RPMI8226 (cell line): ENCODE measurements at regions not wholly inside any gene's neighbourhood (a gene's known extent, or its start where the extent isn't known, plus 50 kb on each side); places are given as distances from the start of the nearest gene placed in this dataset.

ENCODE experiments used
- DNase-seq: peaks from one replicate; pipeline ENCODE4 v3.0.0-alpha.2; 2015

DNA sequence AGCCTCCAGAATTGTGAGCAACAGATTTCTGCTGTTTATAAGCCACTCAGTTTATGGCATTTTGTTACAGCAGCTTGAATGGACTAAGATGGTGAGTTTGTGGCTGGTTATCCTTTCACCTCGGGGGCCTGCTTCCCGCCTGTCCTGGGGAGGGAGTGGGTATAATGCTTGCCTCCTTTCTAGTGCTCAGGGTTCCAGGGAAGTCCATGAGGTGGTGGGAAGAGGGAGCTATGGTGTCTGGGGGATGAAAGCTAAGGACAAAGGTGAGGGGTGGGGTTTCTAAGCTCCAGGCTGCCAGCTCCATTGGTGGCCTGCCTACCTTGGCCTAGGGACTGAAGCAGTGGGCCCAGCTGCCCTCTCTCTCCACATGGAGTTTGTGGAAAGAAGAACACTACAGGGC, 50.2 kb upstream of the SDK2 start:
- DNase-seq, result no peak

DNA sequence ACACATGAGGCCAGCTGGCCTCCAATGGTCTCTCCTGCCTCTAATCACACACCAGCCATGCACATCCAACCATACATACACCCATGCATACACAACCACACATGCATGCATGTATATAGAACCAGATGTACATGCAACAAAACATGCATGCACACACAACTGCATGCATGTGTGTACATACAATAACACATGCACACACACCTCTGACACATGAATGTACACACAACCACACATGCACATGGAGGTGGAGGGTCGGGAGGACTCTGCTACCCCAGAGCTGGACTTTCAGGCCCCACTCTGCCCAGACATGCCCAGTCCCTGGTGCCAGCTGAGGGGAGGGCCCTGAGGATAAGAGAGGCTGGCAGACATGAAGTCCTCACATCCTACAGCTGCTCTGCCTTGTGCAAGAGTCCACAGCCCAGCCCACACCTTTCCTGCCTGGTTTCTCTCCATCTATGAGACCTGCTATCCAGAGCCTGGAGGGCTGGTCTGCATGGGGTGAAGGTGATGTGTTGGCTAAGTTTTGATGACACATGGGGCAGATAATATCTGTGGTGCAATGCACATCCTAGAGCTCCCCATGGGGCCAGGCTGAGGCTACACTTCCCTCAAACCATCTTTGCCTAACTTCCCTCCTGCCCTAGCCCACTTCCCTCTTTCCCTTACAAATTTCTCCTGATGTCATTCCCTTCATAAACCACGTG, 50.9 kb upstream of the SDK2 start:
- no peak for DNase-seq

DNA sequence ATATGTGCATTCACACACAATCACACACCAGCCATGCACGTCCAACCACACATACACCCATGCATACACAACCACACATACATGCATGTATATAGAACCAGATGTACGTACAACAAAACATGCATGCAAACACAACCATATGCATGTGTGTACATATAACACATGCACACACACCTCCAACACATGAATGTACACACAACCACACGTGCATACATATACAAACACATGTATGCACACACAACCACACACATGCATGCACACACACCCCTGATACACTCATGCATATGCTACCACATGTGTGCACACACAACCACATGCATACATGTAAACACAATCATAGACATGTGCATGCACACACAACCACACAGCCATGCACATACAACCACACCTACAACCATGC, 52.0 kb upstream of the SDK2 start:
- no peak for DNase-seq

DNA sequence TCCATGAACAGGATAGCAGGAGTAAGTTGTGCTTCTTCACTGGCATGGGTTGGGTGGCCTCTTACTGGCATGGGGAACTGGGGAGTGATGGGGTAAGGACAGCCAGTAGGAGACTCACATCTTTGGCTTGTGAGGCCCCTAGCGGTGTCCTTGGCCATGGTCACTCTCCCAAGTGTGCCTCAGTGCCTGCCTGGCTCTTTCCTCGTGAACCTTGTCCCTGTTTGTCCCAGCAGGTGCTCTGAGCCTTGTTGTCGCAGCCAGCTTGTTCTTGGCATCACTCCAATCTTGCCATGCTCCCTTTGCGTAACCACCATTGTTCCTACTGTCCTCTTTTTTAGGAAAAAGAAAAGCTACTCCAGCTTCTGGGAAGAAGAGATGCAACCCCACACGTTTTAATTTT, 53.6 kb upstream of the SDK2 start:
- DNase-seq, result no peak

DNA sequence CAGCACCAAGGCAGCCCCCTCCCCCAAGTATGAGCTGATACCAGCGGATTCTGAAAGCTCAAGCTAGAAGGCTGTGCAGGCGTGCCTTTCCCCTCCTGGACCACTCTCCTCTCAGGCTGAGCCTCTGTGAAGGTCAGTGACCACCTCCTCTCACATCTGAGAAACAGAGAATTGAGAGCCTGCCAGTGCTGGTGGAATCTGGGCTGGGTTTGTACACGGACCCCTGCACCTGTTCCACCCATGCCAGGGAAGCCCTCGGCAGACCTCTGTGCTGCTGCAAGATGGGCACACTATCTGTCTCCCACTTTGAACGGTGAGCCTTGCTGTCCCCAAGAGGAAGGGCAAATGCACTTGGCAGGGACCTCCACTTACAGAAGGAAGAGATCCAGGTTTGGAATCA, 54.7 kb upstream of the SDK2 start:
- no peak for DNase-seq

DNA sequence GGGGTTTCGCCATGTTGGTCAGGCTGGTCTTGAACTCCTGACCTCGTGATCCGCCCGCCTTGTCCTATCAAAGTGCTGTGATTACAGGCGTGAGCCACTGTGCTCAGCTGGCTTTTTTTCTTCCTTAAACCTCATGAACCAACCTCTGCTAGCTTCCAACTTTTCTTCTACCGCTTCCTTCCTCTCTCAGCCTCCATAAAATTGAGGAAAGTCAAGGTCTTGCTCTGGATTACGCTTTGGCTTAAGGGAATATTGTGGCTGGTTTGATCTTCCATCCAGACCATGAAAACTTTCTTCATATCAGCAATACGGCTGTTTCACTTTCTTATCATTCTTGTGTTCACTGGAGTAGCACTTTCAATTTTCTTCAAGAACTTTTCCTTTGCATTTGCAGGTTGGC, 57.5 kb upstream of the SDK2 start:
- no peak for DNase-seq

DNA sequence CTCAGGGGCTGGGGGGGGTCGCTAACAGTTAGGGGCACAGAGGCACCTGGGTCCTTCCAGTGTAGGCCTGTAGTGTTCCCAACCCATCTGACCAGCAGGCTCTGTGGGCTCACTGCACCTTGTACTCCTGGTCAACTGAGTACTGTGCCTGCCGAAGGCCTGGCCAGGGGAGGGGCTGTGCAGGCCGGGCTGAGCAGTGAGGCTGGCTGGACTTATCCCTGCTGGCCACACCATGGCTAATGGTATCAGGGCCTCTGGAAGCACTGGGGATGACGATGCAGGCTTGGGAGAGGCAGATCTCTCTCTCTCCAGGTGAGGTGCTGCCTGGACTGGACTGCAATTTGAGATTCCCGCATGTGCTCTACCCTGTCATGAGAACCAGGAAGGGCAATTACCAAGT, 58.9 kb upstream of the SDK2 start:
- no peak for DNase-seq

DNA sequence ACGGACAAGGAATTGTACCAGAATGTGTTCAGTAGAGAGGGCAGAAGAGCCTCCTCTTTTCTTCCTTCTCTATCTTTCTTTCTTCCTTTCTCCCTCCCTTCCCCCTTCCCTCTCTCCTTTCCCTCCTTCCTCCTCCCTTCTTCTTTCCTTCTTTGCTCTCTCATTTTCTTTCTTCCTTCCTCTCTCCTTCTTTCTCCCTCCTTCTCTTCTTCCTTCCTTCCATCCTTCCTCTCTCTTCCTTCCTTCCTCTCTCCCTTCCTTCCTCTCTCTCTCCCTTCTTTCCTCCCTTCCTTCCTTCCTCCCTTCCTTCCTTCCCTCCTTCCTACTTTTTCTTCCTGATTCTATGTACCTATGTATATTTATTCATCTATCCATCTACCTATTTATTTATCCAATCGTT, 59.7 kb upstream of the SDK2 start:
- DNase-seq, result no peak

DNA sequence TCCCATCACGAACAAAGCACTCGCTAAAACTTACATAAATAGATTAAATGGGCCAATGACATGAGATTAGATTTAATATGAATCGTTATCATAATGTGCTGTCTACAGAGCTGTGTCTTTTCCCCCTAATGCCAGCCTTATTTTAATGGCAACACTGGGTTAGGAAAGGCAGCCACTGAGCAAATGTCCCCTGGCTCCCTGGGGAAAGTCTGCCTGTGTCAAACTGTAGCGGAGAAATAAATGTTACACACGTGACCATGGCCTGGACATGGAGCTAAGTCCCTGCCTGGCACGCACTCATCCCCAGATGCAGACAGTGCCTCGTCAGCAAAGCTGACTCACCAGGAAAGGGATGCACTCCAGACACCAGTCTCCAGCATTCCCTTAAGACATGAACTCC, 61.3 kb upstream of the SDK2 start:
- no peak for DNase-seq

DNA sequence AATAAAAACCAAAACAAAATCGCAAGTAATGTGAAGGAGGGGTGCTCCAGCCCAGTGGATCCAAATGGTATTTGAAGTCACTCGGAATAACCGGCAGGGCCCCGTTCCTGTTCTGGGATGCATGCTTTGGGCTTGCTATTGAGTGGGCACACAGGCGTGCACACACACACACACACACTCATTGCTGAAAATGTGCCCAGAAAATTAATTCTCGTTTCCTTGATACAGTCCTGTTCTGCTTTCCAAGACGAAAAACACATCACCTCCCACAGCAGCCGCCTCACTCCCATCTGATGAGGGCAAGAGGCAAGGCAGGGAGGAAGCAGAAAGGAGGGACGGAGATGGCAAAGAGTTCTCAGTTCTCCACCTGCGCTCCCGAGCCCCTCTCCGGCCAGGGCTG, 62.2 kb upstream of the SDK2 start:
- no peak for DNase-seq

DNA sequence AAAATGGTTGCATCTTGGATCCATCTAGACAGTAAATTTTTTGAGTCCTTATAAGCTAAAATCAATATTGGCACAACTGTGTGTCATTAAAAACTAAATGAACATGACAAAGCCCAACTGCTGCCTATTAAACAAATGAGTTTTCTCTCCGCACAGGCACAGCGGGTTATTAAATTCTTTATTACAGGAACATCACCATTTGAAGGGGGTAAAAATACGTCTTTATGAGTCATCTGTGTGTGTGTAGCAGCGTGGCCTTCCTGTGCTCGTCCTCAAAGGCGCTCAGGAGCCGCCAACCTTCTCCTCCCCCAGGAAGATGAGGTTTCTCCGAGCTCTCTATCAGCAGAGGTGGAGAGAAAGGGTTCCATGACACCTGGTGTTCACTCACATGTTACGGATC, 62.6 kb upstream of the SDK2 start:
- DNase-seq, result no peak

DNA sequence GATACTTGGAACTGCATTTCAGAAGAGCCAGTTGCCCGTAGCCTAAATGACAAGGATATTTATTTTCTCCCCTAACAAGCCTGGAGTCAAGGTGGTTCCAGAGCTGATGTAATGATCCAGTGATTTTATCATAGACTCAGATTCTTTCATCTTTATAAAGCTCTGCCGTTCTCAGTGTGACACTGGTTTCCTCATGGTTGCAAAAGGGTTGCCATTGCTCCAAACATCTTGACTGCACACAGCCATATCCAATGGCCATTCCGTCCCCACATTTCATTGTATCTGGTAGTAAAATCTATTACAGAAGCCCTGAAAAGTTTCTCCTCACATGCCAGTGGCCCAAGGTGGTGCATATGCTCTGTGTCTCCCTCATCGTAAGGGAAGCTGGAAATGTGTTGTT, 63.1 kb upstream of the SDK2 start:
- DNase-seq, result no peak

DNA sequence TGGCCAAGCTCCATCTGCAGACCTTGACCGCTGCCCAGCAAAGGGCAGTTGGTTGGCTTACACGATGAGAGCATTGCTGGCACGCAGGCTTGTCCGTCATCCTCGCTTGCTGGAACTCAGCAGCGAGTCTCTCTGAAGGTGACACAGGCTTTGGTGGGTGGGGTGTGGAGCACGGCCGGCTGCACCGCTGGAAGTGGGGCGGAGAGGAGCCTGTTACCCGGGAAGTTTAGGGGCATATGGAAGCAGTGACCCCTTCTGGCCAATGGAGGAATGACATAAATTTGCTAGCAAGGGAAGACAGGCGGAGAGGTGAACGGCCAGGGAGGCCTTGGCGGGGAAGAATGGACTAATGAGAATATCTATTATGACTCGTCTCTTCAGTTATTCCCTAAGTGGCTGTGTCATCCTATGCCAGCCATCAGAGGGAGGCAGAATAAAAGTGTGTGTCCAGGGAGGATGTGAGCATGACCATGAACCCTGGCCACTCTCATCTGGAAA, 65.9 kb upstream of the SDK2 start:
- peak; percentile 51 for DNase-seq

DNA sequence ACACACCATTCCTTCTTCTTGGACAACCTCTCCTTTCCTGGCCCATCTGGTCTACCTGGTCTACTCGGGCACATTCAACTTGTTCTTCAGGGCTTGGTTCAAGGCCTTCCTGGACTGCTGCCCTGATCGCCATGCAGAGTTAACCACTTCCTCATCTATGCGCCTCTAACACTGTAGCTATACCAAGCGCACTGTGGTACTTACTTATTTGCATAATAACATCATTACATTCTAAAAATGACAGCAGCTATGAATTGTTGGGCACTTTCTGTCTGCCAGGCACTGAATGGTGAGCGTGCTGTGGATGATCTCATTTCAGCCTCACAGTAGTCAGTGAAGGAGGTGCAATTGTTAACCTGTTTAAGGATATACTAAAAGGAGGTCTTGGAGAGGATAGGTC, 66.9 kb upstream of the SDK2 start:
- DNase-seq, result peak; percentile 21

DNA sequence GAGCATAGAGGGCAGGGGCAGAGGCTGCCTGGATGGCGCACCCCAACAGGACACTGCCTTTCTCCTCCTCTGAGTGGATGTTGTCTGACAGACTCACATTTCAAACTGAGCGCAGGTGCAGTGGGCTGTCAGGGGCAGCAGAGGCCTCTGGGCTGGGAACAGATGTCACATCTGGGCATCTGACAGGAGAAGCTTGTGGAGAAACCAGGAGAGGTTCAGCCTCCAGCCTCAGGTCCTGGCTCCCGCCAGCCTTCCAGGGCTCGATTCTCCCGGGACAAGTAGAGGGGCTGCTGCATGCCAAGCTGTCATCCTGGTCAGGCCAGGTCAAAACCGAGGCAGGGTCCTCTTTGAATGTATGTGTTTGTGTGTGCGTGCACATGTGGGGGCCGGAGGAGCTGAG, 67.7 kb upstream of the SDK2 start:
- no peak for DNase-seq

DNA sequence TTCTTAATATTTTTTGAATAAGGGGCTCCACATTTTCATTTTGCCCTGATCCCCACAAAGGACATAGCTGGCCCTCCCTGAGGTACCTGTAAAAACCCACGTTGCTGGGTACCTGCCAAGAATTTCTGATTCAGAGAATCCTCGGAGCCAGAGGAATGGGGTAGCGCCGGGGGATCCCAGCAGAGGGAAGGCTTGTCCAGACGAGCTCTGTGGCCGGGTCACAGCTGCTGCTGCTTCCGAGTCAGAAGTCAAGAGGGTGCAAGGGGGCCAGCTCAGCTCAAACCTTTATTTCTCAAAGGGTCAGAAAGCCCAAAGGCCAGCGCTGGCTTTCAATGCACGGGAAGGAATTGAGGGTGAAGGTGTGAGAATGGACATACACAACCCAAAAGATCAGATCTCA, 68.9 kb upstream of the SDK2 start:
- no peak for DNase-seq

DNA sequence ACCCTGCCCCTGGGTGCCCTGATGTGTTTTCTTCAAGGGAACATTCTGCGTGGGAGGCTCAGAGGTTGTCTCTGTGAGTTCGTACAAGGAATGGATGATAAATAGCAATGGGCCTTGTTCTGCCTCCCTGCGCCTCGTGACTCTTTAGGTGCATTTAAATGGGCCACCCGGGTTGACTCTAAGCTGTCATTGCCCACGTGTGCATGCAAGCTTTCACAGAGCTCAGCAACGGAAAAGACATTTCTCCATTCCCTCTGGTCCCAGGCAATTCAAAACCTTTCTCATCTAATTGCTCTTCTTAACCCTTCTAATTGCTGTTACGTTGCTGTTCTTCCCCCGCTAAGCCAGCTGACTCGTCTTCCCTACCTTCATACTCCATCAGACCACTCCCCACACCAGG, 71.5 kb upstream of the SDK2 start:
- no peak for DNase-seq

DNA sequence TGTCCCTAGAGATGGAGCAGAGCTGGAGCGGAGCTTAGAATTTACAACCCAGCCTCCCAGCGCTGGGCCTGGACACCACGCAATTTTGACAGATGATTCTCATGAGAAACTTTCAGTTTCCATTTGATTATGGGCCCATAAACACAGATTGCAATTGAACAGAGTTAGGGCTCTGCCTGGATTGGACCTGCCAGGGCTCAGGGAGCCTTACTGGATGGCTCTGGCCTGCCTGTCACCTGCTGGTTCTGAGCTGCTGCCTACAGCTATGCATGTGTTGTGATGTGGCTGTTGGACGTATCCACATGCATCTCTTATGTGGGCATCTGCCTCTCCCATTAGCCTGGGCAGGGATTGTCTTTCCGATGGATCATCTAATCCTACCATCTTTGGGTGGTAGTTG, 73.4 kb upstream of the SDK2 start:
- DNase-seq, result no peak

DNA sequence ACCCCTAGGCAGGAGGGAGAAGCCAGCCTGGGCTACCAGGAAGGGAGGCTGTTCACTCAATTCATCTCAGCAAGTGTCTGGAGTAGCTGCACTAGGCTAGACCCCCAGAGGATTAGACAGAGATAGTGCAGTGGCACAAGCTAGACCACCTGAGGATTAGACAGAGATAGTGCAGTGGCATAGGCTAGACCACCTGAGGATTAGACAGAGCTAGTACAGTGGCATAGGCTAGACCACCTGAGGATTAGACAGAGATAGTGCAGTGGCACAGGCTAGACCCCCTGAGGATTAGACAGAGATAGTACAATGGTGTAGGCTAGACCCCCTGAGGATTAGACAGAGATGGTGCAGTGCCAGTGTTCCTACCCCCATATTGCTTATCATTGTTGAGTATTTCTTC, 74.1 kb upstream of the SDK2 start:
- no peak for DNase-seq

DNA sequence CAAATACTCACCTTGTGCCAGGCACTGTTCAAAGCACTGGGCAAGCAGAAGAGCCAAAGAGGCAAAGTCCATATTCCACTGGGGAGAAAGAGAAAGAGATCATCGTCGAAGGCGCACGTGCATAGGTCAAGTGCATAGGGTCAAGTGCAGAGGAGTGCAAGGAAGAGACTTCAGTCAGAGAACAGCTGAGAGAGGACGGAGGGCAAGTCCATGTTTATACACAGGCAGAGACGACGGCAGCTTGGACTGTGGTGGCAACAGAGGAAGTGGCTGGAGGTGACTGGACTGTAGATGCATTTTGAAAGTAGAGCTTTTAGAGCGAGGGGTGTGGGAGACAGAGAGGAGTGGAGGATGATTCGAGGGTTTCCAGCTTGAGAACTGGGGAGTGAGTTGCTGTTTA, 74.7 kb upstream of the SDK2 start:
- no peak for DNase-seq

DNA sequence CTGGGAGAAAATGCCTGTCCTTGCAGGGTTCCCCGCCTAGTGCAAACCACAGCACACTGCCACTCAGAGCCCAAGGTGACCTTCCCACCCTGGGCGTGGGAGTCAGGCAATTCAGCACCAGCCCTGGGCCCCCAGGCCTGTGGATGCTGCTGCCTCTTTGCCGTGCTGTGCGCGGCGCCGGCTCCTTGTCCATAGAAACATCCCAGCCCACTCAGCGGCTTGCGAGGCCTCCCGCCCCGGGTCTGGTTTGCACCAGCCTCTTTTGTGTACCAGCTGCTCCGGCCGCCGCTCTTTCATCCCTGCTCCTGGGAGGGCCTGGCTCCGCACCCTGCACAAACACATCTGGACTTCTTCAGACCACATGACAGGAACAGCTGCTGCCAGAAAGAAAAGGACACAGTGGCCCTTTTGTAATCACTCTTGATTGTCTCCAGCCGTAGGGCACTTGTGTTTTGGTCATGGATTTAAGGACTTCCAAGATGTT, 75.4 kb upstream of the SDK2 start:
- no peak for DNase-seq

DNA sequence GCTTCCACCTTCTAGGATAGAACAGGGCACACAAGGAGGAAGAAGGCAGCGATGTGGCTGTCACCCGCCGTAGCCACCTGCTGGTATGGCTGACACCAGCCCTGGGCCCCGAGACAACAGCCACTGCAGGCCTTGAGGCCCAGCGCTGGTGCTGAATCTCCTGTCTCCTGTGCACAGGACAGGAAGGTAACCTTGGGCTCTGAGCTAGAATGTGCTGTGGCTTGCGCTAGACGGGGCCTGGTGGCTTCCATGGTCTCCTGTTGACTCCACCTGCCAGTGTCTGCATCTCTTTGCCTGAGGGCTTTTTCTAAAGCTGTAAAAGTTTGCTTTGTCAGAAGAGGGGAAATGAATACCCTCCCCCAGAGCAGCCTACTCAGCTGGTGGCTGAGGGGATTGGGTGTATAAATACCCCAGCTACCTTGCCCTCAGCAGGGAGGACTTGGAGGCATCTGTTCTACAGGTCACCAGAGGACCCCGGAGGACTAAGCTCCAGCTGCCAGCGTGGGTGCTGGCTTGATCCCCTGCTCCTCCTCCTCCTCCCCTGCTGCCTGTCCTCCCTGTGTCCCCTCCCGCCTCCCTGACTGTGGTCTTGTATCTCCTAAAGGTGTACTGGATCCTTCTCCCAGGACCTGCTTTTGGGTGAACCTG, 76.1 kb upstream of the SDK2 start:
- DNase-seq, result no peak

DNA sequence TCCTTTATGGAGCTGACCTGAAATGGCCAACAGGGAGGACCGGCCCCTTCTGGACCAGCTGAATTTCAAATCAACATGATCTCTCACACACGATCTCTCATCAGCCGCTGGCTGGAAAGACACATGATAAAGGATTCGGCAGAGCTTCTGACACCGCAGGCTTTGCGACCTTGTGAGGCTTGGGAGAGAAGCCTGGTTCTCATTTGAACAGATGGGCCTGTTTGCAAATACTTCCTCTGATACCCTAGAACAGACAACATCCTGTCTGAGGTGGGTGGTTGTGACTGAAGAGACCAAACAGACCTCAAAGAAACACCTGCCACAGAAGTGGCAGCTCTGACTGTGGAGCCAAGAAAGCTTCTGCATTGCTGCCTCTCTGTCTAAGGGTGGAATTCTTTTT, 77.9 kb upstream of the SDK2 start:
- DNase-seq, result no peak

DNA sequence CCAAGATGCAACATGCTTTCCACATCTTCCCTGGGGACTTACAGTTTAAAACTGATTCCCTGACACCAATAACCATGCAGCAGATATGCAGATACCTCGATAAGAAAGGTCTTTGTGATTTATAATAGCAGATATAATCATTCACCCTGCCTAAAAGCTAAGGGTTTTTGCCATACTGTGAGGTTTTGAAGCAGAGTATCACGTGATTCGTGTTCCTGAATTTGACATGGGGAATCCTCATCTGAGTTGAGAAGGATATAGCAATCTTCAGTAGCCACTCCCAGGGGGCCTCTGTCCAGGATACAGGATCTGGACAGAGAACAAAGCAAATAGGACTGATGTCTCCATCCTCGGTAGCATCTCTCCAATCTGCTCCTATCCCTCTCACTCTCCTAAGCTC, 79.1 kb upstream of the SDK2 start:
- DNase-seq, result no peak

DNA sequence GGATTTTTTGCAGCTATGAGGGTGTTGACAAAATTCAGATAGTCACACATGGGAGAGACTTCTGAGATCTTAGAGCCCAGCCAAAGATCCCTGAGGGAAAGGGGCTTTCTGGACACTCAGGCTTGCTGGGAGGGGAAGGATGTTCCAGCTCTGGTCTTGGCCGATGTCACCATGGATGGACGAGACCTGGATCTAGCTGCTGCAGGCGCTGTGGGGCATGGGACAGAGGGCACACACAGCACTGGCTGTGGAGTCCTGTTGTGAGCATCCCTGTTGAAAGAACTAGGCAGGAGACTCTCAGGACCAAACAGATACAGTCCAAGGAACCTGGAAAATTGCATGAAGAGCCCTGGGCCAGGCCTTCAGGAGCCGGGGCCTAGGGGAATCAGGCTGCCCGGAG, 80.1 kb upstream of the SDK2 start:
- no peak for DNase-seq
